Activated T-cell treated with anti-CD3 and anti-CD28 coated beads for 48 hours (primary cell): ENCODE measurements at regions not wholly inside any gene's neighbourhood (a gene's known extent, or its start where the extent isn't known, plus 50 kb on each side); places are given as distances from the start of the nearest gene placed in this dataset.

Source experiments
- DNase-seq: peaks from one replicate; pipeline ENCODE4 v3.0.0-alpha.2; 2020; ENCODE audit warnings: low read depth

DNA sequence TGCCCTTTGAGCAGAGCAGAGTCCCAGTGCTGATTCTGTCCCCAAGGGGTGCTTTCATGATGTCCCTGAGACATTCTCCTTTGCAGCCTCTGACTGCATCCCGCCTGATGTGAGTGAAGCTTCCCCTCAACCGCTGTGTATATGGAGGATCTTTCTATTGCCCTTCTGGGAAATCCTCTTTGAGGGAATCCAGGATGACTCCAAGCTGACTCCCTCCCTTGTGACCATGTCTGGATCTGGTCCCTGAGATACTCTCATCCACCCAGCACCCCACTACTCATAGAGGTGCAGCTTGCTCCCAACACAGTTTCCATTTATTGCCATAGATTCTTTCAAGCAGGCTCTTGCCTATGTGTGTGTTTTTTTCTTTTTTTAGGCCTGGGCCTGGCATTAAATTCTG, 216.5 kb downstream of the SEC61B start:
- no peak for DNase-seq

DNA sequence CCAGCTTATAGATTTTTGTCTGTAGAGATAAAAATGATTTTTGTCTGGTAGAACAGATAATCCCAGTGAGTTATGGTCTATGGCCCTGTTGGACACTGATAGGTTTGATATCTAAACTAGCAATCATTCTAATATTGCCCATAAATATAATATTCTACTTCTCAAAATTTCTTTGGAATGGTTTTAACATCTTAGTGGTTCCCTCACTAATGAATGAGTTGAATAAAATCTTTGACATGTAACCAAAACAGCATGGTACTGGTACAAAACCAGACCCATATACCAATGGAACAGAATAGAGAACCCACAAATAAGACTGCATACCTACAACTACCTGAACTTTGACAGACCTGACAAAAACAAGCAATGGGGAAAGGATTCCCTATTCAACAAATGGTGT, 219.7 kb downstream of the SEC61B start:
- DNase-seq, result no peak

DNA sequence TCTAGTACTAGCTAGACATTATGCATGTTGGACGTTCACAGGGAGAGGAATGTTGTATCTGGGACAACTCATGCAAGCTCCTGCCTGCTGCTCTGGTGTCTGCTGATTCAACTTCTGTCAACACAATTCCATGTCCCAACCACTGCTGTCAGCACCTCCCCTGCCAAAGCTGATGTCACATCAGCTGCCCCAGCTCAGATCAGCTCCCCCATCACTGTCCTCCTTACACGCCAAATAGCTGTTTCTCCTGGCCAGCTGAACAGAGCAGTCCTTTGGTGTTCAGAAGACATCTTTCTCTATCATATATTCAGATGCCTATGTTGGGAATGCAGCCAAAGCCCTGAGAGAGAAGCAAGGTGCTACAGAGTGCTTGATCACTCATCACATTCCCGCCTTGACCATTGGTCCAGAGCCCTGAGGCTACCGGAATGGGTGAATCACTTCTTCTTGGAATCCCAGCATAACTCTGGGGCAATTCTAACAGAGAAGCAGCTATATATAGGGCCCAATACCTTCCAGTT, 223.3 kb downstream of the SEC61B start:
- no peak for DNase-seq

DNA sequence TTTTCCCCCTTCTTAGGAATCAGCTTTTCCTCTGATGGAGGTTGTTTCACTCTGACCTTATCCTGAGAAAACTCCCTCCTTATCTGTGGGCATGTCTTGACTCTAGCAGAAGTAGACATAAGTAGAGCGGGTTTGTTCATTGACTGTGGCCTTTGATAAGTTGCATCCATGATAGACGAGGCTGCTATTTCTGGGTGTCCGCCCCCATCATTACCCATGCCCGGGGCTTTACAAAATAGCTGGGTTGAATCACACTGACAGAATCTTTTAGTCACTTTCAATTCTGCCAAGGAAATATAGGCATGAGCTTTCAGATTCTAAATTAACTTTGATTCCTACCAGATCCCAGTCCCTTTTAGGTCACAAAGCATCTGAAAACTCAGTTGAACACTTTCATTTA, 223.8 kb downstream of the SEC61B start:
- DNase-seq, result no peak

DNA sequence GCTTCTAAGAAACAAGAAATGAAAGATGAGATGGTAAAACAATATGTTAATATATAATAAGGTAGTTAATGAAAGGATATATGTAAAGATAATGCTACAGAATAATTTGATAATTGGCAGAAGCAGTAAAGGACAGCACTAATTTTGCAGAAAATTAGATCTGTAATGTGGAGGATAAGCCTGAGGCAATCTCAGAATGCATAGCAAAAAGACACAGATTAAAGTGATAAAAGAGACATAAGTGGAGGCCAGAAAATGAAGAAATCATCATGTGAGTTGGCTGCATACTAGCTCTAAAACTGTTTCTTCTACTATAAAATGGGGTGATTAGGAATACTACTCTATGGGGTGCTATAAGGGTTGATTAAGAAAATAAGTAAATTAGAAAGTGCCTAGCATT, 225.9 kb downstream of the SEC61B start:
- DNase-seq, result no peak

DNA sequence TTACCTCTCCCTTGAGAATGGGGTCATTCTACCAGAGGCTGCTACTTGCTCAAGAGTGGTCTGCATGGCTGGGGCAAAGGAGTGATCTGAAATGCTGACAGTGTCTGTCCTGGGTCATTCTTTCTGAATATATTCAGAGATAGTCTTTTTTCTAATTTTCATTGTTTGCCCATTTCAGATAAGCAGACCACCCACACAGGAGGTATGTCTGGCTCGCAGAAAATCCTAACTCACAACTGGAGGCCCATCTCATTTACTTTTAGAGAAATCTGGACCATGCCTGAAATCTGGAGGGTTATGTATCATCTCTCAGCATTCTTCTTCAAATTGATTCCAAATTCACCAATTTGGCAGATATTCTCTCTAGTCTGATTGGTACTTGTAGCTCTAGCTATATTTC, 227.6 kb downstream of the SEC61B start:
- DNase-seq, result no peak

DNA sequence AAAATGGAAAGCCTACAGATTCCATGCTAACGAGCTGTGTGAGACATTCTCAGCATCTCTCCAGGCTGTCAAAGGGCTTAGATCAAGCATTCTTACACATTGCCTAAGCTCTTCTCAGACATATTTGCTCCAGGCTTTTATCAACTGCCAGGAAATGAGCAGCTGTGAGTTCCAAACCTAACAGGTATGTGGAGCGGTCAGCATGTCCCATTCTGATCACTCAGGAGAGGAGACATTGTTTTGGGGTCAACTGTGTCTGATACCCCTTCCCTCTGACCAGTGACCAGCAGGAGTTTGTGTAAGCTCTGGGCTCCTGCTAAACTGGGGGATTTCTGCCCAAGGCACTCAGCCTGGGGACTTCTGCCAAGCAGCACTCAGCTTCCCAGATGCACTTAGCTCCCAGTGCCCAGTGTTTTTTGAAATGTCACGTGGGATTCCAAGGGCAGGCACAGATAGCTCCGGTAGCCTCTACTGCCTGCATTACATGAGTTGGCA, 229.1 kb downstream of the SEC61B start:
- no peak for DNase-seq

DNA sequence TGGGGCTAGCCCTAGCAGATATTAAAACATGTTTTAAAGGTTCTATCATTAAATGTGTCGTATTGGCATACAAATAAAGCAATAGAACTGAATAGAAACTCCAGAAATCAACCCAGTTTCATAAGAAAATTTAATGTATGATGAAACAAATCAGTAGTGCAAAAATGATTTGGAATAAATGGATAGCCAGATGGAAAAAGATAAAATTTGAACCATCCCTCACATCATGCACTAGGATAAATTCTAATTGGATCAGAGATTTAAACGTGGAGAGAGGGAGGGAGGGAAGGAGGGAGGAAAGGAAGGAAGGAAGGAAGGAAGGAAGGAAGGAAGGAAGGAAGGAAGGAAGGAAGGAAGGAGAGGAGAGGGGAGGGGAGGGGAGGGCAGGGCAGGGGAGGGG, 235.3 kb downstream of the SEC61B start:
- no peak for DNase-seq

DNA sequence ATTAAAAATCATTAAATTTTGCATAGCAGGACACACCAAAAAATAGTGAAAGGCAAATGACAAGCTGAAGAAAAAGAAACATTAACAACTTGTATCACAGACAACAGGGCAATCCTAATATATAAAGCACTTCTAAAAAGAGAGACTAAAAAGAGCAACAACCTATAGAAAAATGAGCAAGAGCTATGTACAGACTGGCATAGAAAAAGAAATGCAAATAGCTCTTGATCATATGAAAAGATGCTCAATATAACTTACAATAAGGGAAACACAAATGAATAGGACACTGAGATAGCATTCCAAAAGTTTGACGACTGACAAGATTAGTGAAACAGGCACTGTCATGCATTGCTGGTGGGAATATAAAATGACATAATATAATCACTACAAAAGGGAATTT, 235.9 kb downstream of the SEC61B start:
- DNase-seq, result no peak

DNA sequence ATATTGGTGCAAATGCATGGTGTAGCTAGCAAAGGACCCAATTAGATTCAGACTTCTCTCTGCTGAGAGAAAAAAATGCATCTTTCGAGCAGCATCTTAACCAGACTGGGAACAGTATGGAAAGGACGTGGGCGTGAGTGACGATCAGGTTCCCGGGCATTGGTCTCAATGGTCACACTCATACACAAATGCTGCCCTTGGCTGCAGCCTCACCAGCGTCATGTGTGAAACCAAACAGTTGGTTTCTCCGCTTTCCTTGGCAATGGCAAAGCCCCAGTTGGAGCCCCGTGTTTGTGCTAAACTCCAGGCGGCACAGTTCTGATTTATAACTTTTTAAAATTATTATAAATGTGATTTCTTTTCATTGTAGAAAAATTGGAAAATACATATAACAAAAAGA, 237.8 kb downstream of the SEC61B start:
- no peak for DNase-seq

DNA sequence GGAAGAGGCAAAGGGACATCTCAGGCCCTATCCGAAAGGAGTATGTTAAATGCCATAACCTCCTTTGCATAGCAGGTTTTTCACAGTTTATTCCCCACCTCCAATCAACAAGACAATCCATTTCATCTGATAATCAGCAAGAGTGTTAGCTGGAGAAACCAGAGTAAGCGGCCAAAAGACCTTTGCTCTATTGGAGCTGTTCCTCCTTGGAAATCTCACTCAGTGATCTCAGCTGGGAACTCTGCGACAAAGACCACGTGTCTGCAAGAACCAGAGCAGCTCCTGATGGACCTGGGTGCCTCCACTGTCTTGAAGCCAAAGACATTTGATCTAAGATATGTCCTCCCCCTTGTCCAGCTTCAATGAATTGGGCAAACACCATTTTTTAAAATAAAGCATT, 241.0 kb downstream of the SEC61B start:
- no peak for DNase-seq

DNA sequence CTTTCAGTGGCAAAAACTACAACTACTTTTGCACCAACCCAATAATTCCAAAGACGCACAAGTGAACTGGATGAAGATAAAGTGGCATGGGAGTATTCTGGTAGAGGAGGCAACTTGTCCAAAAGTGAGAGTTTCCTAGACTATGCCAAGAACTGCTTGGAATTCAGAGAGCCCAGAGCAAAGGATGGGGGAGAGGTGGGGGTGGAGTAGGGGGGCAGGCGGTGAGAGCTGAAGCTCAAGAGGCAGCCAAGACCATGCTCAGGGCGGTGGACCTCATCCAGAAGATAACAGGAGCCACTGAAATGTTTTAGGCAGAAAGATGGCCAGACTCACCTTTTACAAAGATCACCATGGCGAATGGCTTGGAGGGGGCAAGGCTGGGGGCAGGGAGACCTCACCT, 242.5 kb downstream of the SEC61B start:
- no peak for DNase-seq

DNA sequence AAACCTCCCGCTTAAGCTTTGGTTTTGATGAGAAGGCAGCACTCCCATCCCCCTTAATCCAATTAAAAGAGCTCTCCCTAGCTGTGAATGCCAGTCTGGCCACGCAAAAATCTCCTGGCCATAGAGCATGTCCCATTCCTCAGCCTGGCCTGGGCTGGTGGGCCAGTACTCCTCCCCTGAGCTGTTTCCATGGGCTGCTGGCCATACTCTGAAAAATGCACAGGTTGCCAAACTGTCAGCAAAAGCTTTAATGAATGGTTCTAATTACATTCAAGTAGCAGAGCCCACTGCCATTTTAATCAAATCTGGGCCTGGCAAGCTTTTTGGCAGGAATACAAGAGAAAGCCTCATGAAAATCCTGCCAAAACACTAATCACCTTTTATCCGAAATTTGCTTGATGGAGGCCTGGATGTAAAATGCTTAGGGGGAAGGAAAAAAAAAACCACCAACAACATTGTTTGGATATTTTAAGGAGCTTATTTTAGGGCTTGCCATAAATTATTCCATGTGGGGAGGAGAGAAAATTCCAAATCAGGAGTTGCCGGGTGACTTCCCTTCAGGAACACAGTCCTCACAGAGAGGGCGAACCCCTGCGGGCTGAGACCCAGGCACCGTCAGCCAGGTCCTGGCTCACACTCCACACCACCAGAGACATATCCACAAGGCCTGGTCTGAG, 243.3 kb downstream of the SEC61B start:
- no peak for DNase-seq

DNA sequence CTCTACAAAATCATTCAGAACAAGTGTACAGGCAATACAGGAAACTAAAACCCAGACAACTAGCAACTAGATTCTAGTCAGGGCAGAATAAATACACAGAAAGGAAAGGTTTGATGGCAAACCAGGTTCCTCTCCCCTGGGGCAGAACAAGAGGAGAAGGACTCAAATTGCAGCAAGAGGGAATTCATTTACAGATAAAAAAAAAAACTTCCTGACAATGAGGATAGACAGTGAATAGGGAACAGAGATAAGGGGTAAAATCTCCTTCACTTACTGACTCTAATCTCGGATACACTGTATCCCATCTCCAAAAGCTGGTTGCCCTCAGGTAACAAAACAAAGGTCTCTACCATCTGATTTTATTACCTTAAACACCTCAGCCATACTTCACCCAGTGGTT, 244.0 kb downstream of the SEC61B start:
- DNase-seq, result no peak

DNA sequence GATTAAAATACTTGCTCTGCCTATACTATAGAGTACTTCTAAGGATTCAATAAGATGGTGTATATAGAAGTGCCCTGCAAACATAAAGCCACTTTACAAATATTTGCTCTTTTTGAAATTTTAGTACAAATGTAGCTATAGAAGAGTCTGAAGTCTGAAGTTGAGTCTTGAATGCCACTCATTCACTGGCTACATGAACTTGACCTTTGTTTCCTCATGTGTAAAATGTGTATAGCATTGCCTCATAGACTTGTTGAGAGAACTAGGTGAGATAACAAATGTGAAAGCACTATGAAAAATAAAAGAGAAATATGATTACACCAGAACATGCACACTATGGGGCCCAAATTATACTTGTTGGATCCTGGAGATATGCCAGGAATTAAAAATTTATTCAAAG, 244.7 kb downstream of the SEC61B start:
- DNase-seq, result no peak

DNA sequence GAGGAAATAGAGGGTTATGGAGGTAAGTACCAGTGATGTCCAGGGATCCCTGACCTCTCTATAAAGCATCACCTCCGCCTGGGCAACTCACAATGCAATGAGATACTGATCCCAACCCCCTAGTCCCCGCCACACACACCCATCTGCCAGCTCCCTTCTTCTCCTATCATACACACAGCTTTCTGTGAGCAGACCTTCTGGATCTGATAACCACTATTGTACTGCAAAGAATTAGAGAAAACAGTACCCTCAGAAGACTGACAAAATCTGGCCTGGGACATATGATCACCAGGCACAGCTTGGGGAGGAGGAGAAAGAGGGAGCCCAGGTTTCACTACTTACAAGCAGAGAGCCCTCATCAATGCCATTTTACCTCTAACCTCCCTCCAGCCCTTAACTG, 249.0 kb downstream of the SEC61B start:
- DNase-seq, result no peak

DNA sequence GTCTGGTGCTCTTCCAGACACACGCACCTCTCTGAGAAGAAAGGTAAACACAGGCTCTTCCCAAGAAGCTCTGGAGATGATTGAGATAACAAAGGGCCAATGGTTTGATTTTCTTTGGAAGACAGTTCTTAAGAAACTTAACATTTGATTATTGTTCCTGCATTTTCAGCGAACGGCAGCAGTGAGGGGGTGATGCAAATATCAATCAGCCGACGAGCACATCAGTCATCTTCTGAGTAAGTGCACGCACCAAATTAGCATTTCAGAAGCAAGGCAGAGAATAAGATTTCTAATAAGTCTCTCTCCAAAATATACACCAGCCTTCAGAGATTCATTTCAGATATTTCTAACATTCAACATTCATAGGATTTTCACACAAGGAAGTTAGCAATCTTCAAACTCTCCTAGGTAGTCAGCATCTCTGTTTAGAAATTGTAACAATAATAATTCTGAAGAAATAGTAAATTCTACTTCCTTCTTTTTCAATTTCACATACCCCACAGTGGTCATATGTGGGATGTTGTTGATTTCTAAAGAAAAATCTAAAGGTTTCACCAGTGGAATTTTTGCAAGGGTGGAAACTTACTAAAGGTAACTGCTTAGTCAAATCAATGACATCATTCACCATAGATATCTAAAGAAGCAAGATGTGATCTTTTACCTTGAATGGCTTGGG, 250.3 kb downstream of the SEC61B start:
- DNase-seq, result peak; percentile 2

DNA sequence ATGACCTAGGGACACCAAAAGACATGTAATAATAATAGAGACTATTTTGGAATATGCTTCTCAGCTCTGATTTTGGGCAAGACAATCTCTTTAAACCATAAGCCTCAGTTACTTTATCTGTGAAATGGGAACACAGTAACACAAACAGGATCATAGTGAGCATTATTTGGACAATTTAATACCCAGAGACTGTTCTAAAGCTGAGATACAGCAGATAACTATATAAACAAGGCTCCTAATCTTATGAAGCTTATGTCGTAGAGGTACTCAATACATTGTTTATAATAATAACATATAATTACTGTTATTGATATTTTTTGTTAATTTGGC, 250.8 kb downstream of the SEC61B start:
- no peak for DNase-seq

DNA sequence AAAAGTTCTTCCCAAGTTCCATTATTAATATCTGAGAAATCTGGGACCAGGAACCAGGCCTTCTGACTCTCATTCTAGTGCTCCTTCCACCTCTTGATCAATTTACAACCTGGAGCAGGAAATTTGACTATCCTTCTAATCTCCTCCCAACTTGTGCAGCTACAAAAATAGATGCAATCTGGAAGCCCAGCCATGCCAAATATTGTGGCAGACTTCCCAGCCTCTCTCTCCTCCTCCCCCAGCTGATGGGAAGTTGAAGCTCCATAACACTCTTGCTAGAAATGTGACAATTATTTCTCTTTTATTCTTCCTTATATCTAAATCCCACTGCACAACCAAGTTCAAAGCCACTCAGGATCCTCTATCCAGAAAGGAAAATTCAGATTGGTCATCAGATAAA, 252.1 kb downstream of the SEC61B start:
- no peak for DNase-seq

DNA sequence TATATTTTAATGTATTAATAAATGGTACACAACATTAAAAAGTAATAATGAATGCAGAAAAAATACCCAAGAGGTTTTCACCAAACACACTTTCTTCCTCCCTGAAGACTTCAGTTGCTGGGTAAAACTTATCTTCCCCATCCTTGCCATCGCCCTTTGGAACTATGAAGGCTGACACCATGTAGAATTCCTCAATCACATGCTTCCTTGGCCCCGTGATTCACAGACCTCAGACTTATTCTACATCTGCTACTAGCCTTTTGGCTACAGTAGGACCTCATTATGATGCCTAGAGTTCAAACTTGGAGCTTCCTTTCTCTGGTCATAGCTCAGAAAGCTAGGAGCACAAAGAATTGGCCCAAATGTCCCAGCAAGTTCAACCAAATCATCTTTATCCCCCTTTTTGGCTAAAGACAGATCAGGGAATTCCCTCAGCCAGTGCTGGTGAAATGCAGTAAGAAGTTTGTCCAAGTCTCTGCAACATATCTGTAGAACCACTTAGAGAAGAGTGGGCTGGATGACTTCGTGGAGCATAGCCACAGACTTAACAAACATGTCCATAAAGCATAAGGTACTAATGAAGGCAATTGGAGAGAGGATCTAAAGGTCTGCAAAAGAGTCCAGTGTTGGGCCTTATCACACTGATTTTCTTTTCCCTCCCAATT, 253.5 kb downstream of the SEC61B start:
- DNase-seq, result no peak

DNA sequence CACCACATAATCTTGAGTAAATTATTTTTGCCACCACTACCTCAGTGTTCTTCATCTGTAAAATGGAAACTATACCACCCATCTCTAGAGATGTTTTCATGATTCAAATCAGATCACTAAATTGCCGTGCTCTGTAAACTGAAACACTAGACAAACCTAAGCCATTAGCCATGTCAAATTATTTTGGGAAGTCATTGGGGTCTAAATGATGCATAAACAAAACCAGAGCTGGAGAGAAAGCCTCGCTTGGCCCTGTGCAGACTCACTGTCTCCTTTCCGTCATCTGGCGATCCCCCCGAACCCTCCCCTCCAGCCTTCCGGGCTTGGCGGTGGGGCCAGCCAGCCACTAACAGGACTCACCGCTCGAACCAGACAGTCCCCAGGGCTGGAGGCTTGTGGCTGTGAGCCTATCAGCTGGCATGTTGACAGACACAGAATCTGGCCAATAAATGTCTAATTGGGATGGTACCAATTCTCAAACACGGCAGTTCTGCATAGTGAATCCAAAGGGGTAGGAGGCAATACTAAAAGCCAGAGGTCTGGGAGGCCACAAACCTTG, 256.5 kb downstream of the SEC61B start:
- no peak for DNase-seq

DNA sequence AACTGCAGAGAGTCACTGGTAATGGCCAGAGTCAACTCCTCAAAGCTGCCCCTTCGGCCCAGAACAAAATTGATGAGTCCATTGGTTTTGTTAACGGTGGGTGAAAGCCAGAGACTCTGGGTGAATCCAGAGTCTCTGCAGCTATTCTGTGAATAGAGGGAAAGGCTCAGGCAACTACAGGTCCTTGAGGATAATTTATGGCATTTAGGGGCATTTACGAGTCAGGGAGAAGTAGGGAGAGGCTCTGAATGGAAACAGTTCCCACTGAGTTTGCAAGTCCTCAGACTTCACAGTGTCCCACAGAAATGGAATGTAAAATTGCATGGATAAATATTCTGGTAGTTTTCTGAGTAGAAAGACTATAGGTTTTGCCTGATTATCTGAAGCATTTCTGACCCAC, 257.8 kb downstream of the SEC61B start:
- no peak for DNase-seq

DNA sequence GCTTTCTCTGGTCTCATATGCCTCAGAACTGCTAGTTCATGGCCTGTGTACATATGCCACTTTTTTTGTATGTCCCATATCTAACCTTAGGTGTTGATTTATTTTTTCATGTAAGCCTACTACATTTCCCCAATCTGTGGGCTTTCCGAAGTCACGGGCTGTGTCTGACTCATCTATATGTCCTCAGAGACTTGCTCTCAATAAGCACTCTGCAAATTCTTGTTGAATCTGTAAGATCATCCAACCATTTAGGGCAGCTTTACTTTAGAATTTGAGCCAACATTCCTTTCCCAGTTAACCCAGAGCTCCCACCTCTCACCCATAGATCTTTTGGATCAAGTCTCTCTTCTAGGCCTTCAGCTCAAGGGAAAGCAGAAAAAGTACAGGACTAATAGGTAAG, 263.4 kb downstream of the SEC61B start:
- no peak for DNase-seq
